ENCODE measurements at regions not wholly inside any gene's neighbourhood (a gene's known extent, or its start where the extent isn't known, plus 50 kb on each side); places are given as distances from the start of the nearest gene placed in this dataset.

DNA sequence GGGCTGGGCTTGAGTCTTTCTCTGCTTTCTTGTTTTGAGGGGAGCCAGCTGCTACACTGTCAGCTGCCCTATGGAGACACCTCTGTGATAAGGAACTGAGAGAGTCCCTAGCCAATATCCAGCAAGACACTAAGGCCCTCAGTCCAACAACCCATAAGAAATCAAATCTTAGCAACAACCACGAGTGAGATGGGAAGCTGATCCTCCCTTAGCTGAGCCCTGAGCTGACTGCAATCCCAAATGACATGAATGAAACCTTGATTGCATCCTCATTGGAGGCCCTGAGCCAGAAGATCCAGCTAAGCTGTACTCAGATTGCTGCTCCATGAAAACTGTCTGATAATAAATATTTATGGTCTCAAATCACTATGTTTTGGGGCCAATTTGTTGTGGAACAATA is 302.1 kb upstream of the MME start:
- no peak for TF ChIP-seq POLR2A (IDR thresholded peaks at IDR 0.05; ENCODE audit: low read depth, low read length)
- TF ChIP-seq POLR2AphosphoS5 (IDR thresholded peaks at IDR 0.05; ENCODE audit: low read depth, low read length), result no peak
- TF ChIP-seq SPI1 (IDR thresholded peaks at IDR 0.05; ENCODE audit: low read depth, low read length), result no peak
- no peak for TF ChIP-seq PAX5 (IDR thresholded peaks at IDR 0.05; ENCODE audit: insufficient read depth, low read length, severe bottlenecking)
- TF ChIP-seq TAF1 (IDR thresholded peaks at IDR 0.05; ENCODE audit: low read depth, low read length), result no peak
